ENCODE measurements at regions not wholly inside any gene's neighbourhood (a gene's known extent, or its start where the extent isn't known, plus 50 kb on each side); places are given as distances from the start of the nearest gene placed in this dataset.

DNA sequence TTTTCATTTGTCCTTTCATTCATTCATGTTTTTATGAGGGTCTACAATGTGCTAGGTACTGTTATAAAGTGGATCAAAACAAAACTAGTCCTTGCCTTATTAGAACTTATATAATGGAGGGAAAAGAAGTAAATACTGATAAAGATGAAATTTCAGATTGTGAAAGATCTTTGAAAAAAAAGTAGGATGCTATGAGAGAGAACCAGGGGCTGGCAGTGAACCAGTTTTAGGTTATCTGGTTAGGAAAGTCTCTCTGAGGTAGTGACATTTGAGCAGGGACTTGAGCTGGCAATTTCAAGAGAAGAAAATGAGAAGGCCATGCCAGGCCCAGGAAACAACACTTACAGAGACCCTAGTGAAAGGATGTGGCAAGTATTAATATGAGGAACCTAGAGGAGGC lies 57.3 kb upstream of the E2F7 start:
- no peak for DNase-seq

DNA sequence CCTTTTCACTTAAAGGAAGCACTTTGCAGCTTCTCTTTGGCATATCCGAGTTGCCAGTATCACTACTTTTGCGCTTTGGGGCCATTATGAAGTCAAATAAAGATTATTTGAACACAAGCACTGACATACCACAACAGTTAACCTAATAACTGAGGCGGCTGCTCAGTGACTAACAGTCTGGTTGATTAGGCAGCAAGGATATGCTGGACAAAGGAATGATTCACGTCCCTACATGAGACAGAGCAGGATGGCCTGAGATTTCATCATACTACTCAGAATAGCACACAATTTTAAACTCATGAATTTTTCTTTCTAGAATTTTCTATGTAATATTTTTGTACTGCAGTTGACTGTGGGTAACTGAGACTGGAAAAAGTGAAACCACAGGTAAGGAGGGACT lies 56.9 kb upstream of the E2F7 start:
- no peak for DNase-seq

DNA sequence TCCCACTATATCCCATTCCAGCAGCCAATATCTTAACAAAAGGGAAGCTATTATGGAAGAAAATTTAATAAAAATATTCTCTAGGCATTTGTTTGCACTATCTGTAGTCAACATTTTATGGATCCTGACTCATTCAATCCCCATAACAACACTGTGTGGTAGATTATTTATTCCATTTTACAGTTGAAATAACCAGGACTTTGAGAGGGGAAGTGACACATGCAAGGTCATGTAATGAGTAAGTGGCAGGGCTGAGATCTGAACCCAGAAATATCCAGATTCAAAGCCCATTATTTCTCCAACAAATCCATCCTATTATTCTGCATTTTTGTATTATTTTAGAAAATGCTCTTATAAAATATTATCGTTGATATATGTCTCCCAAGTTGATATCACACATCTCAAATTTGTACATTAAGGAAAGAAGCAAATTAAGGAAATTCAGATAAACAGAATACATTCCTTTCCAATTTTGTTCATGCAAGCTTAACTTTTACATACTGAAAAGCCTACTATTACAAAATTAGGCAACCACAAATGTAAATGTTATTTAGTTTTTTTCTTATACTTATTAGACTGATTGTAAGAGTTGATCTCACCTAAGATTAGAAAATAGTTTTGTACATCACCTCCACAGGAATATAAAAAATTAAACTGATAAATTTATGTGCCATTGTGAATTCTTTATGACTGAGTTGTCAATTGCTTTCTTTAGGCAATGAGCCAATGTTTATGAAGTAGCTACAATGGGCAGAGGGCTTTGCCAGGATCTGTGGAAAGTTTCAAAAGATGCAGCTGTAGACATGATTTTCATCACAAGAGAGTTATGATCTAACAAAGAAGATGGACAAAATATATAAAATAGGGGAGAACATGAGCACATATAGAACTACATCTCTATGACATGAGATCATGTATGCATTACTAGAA lies 55.1 kb upstream of the E2F7 start:
- no peak for DNase-seq

DNA sequence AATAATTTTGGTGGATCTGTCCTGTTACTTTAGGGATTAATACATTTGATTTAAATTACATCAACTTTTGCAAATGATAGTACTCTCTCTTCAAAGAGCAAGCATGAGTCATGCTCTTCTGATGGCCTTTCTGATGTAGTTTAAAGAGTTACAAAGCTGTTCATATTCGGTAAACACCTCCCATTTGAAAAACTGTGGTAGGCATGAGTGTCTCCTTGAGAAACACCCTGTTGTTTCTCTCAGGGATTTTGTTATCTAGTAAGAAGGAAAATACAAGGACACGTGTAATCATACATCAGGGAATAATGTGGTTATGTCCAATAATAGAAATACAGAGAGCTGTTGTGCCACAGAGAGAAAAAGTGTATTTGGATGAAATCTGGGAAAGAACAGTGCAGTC lies 53.3 kb upstream of the E2F7 start:
- no peak for DNase-seq

DNA sequence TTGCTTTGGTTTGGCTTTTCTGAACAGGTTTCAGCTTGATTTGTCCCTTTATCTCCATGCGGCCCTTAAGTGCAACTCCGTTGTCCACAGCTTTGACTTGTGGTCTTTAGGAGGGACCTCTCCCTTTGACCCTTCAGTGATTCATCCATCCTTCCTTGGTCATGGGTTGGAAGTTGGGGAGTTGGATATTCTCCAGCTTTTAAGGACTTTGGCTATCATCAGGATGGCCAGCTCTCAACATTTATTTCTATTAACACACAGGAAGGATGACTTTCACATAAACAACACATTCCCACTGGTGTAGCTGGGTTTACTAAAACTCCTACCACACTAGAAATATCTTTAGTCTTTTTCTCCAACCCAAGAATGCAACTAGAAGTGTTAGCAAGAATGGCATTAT lies 50.9 kb upstream of the E2F7 start:
- DNase-seq = no peak

DNA sequence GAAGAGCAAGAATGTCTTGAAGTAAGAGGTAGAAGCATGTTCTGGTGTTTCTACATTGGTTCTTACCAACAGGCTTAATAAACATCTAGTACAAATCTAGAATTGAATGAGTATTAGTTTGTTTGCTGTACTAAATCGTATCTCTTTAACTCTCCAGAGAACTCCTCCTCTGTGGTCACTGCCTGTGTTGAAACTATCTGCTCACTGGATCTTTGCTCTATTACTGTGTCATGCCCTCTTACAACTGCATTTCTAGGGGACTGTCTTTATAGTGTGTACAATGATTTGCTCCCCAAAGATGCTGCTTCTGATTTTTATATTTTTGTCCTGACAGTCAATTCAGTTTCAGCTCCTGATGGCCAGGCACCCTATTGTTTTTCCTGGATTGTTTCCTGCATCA lies 50.1 kb upstream of the E2F7 start:
- no peak for DNase-seq

Data from right lung (tissue), 2 donors.